ENCODE measurements at regions not wholly inside any gene's neighbourhood (a gene's known extent, or its start where the extent isn't known, plus 50 kb on each side); places are given as distances from the start of the nearest gene placed in this dataset.

DNA sequence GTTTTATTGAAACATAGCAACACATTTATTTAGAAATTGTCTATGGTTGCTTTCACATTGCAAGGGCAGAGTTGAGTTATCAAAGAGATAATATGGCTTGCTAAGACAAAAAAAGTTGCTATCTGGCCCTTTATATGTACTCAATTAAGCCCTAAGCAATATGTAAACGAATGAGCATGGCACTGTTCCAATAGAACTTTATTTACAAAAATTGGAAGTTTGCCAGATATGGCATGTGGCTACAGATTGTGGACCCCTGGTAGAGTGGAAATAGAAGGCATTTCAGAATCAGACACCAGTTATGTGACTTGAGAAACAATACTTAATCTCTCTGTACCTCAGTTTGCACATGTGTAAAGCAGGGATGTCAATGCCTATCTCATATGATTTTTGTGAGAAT lies 515.6 kb upstream of the SGO1 start:
- no TSS peak for BruUV-seq (replicated peaks)
- no peak overlapping the region for H3K27ac Mint-ChIP-seq (ENCODE audit: low read depth, unreplicated experiment)
- H3K4me1 Mint-ChIP-seq (ENCODE audit: insufficient read depth, unreplicated experiment) = no peaks in the 10 kb centered on the region
- H3K36me3 Mint-ChIP-seq (ENCODE audit: insufficient read depth, unreplicated experiment) = no peaks in the 10 kb centered on the region
- no peaks in the 10 kb centered on the region for H3K9me3 Mint-ChIP-seq (ENCODE audit: unreplicated experiment)
- CTCF ChIA-PET = no interaction called here
- POLR2A ChIA-PET = no interaction called here
- no peak overlapping the region for H3K4me3 Mint-ChIP-seq (ENCODE audit: unreplicated experiment)
- TF ChIP-seq, protein P1, sequence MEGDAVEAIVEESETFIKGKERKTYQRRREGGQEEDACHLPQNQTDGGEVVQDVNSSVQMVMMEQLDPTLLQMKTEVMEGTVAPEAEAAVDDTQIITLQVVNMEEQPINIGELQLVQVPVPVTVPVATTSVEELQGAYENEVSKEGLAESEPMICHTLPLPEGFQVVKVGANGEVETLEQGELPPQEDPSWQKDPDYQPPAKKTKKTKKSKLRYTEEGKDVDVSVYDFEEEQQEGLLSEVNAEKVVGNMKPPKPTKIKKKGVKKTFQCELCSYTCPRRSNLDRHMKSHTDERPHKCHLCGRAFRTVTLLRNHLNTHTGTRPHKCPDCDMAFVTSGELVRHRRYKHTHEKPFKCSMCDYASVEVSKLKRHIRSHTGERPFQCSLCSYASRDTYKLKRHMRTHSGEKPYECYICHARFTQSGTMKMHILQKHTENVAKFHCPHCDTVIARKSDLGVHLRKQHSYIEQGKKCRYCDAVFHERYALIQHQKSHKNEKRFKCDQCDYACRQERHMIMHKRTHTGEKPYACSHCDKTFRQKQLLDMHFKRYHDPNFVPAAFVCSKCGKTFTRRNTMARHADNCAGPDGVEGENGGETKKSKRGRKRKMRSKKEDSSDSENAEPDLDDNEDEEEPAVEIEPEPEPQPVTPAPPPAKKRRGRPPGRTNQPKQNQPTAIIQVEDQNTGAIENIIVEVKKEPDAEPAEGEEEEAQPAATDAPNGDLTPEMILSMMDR (IDR thresholded peaks at IDR 0.05; ENCODE audit: unreplicated experiment) = no peak
- no peaks in the 10 kb centered on the region for H3K27me3 Mint-ChIP-seq (ENCODE audit: insufficient read depth, unreplicated experiment)
- DNase-seq (ENCODE audit: unreplicated experiment) = no peak
- intact Hi-C loops (cut with micrococcal nuclease) = no loop called here

DNA sequence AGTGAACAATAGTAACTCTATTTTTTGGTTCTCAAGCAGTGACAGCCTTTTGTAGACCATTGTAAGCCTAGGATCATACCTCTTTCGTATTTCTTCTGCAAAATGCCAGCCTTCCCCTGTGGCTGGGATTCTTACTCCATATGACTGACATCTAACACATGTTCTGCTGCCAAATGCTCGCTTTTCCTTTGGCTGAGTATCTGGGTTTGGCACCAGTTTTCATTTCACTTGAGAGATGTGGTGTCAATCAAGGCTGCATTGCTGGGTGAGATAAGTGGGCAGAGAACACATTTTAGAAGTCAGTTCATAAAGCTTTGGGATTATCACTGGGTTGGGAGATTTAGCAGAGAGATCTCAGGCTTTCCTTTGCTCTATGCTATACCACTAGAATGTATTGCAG lies 514.7 kb upstream of the SGO1 start:
- Mint-ChIP-seq H3K27ac (ENCODE audit: low read depth, unreplicated experiment) (no peak overlapping the region), H3K4me1 (ENCODE audit: insufficient read depth, unreplicated experiment) (no peaks in the 10 kb centered on the region), H3K27me3 (ENCODE audit: insufficient read depth, unreplicated experiment) (no peaks in the 10 kb centered on the region), H3K9me3 (ENCODE audit: unreplicated experiment) (no peaks in the 10 kb centered on the region), H3K36me3 (ENCODE audit: insufficient read depth, unreplicated experiment) (no peaks in the 10 kb centered on the region), H3K4me3 (ENCODE audit: unreplicated experiment) (no peak overlapping the region)
- no peak for DNase-seq (ENCODE audit: unreplicated experiment)
- TF ChIP-seq, protein P1 (IDR thresholded peaks at IDR 0.05; ENCODE audit: unreplicated experiment) = no peak
- intact Hi-C loops (cut with micrococcal nuclease) = no loop called here
- ChIA-PET POLR2A (interaction anchor here (0.7 kb wide), 1 partner anchor 339 kb away, joined by 3 read pairs; no protein-coding TSS in a partner anchor), CTCF (no interaction called here)
- BruUV-seq (replicated peaks) = no TSS peak

DNA sequence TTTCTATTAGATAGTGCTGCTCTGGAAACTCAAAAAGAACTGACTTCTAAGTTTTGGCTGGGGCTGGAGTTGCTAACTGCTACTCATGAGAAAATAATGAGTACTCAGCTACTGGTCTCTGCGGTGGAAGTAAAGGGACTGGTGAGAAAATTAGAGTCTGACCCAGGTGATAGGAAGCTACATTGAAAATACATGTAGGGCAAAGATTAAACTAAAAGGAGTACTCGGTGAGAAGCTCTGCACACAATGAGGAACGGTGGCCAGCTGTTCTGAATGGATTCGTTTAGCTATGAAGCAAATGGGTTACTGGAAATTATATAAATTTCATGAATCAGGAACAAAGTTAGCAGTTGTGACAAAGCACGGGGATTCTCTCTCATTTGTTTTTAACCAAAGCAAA lies 512.9 kb upstream of the SGO1 start:
- ChIA-PET POLR2A (no interaction called here), CTCF (interaction anchor here (0.9 kb wide), 1 partner anchor 17 kb away, joined by 5 read pairs; no protein-coding TSS in a partner anchor)
- Mint-ChIP-seq H3K27ac (ENCODE audit: low read depth, unreplicated experiment) (no peak overlapping the region), H3K27me3 (ENCODE audit: insufficient read depth, unreplicated experiment) (no peaks in the 10 kb centered on the region), H3K4me3 (ENCODE audit: unreplicated experiment) (no peak overlapping the region), H3K36me3 (ENCODE audit: insufficient read depth, unreplicated experiment) (no peaks in the 10 kb centered on the region), H3K9me3 (ENCODE audit: unreplicated experiment) (no peaks in the 10 kb centered on the region), H3K4me1 (ENCODE audit: insufficient read depth, unreplicated experiment) (no peaks in the 10 kb centered on the region)
- DNase-seq (ENCODE audit: unreplicated experiment) = no peak
- TF ChIP-seq, protein P1 (IDR thresholded peaks at IDR 0.05; ENCODE audit: unreplicated experiment) = no peak
- intact Hi-C loops (cut with micrococcal nuclease) = no loop called here
- no TSS peak for BruUV-seq (replicated peaks)

DNA sequence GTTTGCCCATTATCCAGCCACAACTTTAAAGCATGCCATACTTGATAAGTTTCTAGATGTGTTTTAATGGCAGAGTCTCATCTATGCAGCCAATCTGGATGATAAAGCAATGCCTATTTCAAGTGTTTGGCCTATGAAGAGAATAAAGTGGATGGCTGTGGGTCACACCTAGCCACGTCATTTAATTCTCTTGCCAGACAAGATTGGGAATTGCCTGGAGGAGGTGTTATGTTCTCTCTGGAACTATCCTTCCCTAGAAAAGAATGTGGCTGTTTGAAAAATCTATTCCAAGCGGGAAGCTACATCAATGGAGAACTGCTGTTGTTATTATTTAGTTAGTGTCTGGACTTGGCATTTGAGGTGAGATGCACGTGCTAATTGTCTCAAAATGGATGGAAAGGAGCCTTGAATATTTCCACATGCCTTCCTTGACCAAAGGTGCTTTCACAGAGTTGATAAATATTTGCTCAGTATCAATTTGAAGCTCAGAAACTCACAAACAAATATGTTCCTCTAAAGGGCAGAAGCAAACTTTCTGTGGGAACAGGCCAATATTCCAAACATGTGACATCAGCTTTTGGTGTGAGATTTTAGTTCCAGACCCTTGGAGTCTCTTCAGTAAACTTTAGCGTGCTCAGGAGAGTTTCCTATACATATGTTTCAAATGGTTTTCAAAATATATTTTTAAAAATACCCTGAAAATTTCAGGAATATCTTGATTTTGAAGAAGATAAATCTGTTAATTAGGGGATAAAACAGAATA lies 510.6 kb upstream of the SGO1 start:
- POLR2A ChIA-PET = interaction anchor here (0.8 kb wide), 2 partner anchors 9 to 10 kb away, joined by 3 read pairs; no protein-coding TSS in a partner anchor
- H3K4me1 Mint-ChIP-seq (ENCODE audit: insufficient read depth, unreplicated experiment) = no peaks in the 10 kb centered on the region
- no peak overlapping the region for H3K4me3 Mint-ChIP-seq (ENCODE audit: unreplicated experiment)
- DNase-seq (ENCODE audit: unreplicated experiment) = no peak
- CTCF ChIA-PET = no interaction called here
- no peak overlapping the region for H3K27ac Mint-ChIP-seq (ENCODE audit: low read depth, unreplicated experiment)
- intact Hi-C loops (cut with micrococcal nuclease) = no loop called here
- no peaks in the 10 kb centered on the region for H3K27me3 Mint-ChIP-seq (ENCODE audit: insufficient read depth, unreplicated experiment)
- no TSS peak for BruUV-seq (replicated peaks)
- no peaks in the 10 kb centered on the region for H3K9me3 Mint-ChIP-seq (ENCODE audit: unreplicated experiment)
- TF ChIP-seq, protein P1 (IDR thresholded peaks at IDR 0.05; ENCODE audit: unreplicated experiment) = no peak
- no peaks in the 10 kb centered on the region for H3K36me3 Mint-ChIP-seq (ENCODE audit: insufficient read depth, unreplicated experiment)
